Natural killer cell treated with Interleukin-12 subunit alpha and Interleukin-12 subunit beta and Interleukin-15 and Interleukin-18, amount 100 ng/mL, for 72 hours (primary cell): ENCODE measurements at regions not wholly inside any gene's neighbourhood (a gene's known extent, or its start where the extent isn't known, plus 50 kb on each side); places are given as distances from the start of the nearest gene placed in this dataset.
"Not testable (repeated sequence)": the region's sequence is repeated elsewhere in the genome, so short reads cannot be mapped to it uniquely, and the experiment has no call there.

ENCODE experiments used
- ATAC-seq, 2 donors: fragments of 150-1000 bp; cut with Tn5 transposase in 1 of 2; sonication (Bioruptor Pico), chemical (Tn5 transposase) in 1 of 2; 2 replicates each; pipeline ENCODE4 v1.10.0; 2021
- DNase-seq: peaks from one replicate; pipeline ENCODE4 v3.0.0; 2022; ENCODE audit warnings: low spot score
- H3K27ac Mint-ChIP-seq, 2 donors: 1 replicate in 1 of 2; 2 replicates in 1 of 2; pipeline ENCODE4 v1.8.0; 2022; ENCODE audit warnings: mixed read lengths in 2 of 2, mild to moderate bottlenecking in 1 of 2, moderate library complexity in 1 of 2
- H3K27me3 Mint-ChIP-seq, 2 donors: 1 replicate in 1 of 2; 2 replicates in 1 of 2; pipeline ENCODE4 v1.8.0; 2022; ENCODE audit warnings: mixed read lengths in 2 of 2
- H3K36me3 Mint-ChIP-seq: one replicate; pipeline ENCODE4 v1.8.0; 2022; ENCODE audit warnings: mixed read lengths
- H3K4me1 Mint-ChIP-seq, 2 donors: 1 replicate in 1 of 2; 2 replicates in 1 of 2; pipeline ENCODE4 v1.8.0; 2022; ENCODE audit warnings: low read depth in 2 of 2, mixed read lengths in 2 of 2, mild to moderate bottlenecking in 1 of 2
- H3K4me3 Mint-ChIP-seq: one replicate; pipeline ENCODE4 v1.8.0; 2022; ENCODE audit warnings: mixed read lengths
- H3K9me3 Mint-ChIP-seq: 2 replicates; pipeline ENCODE4 v1.8.0; 2022; ENCODE audit warnings: mixed read lengths

- H3K36me3 Mint-ChIP-seq, result no peaks in the 10 kb centered on the region
- no peaks in the 10 kb centered on the region for H3K9me3 Mint-ChIP-seq
- H3K27ac Mint-ChIP-seq, result no peak overlapping the region
- no peak for ATAC-seq
- no peak overlapping the region for H3K4me3 Mint-ChIP-seq
- peaks cover 10 to 34% of the 10 kb centered on the region in 2 donors for H3K27me3 Mint-ChIP-seq
- DNase-seq, result no peak
- H3K4me1 Mint-ChIP-seq, result no peaks in the 10 kb centered on the region
These were observed 92.0 kb upstream of the VEPH1 start for GRCh38 chr3:157595259-157595658.

GRCh38 chr3:157594413-157594812, 91.2 kb upstream of the VEPH1 start:
- DNase-seq (no peak), ATAC-seq (no peak)
- no peaks in the 10 kb centered on the region for H3K9me3 Mint-ChIP-seq
- no peaks in the 10 kb centered on the region for H3K36me3 Mint-ChIP-seq
- no peaks in the 10 kb centered on the region for H3K4me1 Mint-ChIP-seq
- H3K27me3 Mint-ChIP-seq, result peaks cover 10 to 34% of the 10 kb centered on the region in 2 donors
- H3K27ac Mint-ChIP-seq, result no peak overlapping the region
- no peak overlapping the region for H3K4me3 Mint-ChIP-seq

- H3K36me3 Mint-ChIP-seq, result no peaks in the 10 kb centered on the region
- no peak overlapping the region for H3K4me3 Mint-ChIP-seq
- no peaks in the 10 kb centered on the region for H3K9me3 Mint-ChIP-seq
- no peaks in the 10 kb centered on the region for H3K4me1 Mint-ChIP-seq
- ATAC-seq (no peak), DNase-seq (no peak)
- H3K27ac Mint-ChIP-seq, result no peak overlapping the region
- H3K27me3 Mint-ChIP-seq, result peaks cover 10 to 30% of the 10 kb centered on the region in 2 donors
These were observed 89.6 kb upstream of the VEPH1 start for GRCh38 chr3:157592769-157593168.

GRCh38 chr3:157590273-157590672, 87.1 kb upstream of the VEPH1 start:
- DNase-seq, result no peak
- no peak overlapping the region for H3K27ac Mint-ChIP-seq
- ATAC-seq, result no peak
- H3K4me1 Mint-ChIP-seq, result no peaks in the 10 kb centered on the region
- no peak overlapping the region for H3K4me3 Mint-ChIP-seq
- H3K36me3 Mint-ChIP-seq, result no peaks in the 10 kb centered on the region
- no peaks in the 10 kb centered on the region for H3K9me3 Mint-ChIP-seq
- H3K27me3 Mint-ChIP-seq, result peaks cover 4 to 14% of the 10 kb centered on the region in 2 donors

GRCh38 chr3:157589211-157589610, 86.0 kb upstream of the VEPH1 start:
- H3K4me3 Mint-ChIP-seq, result no peak overlapping the region
- DNase-seq (no peak), ATAC-seq (no peak)
- H3K27me3 Mint-ChIP-seq, result peaks cover 0 to 8% of the 10 kb centered on the region in 2 donors
- H3K4me1 Mint-ChIP-seq, result no peaks in the 10 kb centered on the region
- H3K9me3 Mint-ChIP-seq, result no peaks in the 10 kb centered on the region
- no peak overlapping the region for H3K27ac Mint-ChIP-seq
- no peaks in the 10 kb centered on the region for H3K36me3 Mint-ChIP-seq

GRCh38 chr3:157588386-157589060, 85.3 kb upstream of the VEPH1 start:
- ATAC-seq (no peak), DNase-seq (no peak)
- Mint-ChIP-seq H3K27me3 (peaks cover 0 to 8% of the 10 kb centered on the region in 2 donors), H3K4me1 (no peaks in the 10 kb centered on the region), H3K4me3 (no peak overlapping the region), H3K36me3 (no peaks in the 10 kb centered on the region), H3K9me3 (no peaks in the 10 kb centered on the region), H3K27ac (no peak overlapping the region)

- H3K27me3 Mint-ChIP-seq, result peaks cover 0 to 7% of the 10 kb centered on the region in 2 donors
- H3K4me3 Mint-ChIP-seq, result no peak overlapping the region
- no peaks in the 10 kb centered on the region for H3K9me3 Mint-ChIP-seq
- H3K4me1 Mint-ChIP-seq, result no peaks in the 10 kb centered on the region
- H3K27ac Mint-ChIP-seq, result no peak overlapping the region
- ATAC-seq, result no peak
- DNase-seq, result no peak
- H3K36me3 Mint-ChIP-seq, result no peaks in the 10 kb centered on the region
These were observed 83.1 kb upstream of the VEPH1 start for GRCh38 chr3:157586293-157586692.

- H3K36me3 Mint-ChIP-seq, result no peaks in the 10 kb centered on the region
- no peaks in the 10 kb centered on the region for H3K4me1 Mint-ChIP-seq
- DNase-seq (no peak), ATAC-seq (no peak)
- no peak overlapping the region for H3K27ac Mint-ChIP-seq
- no peaks in the 10 kb centered on the region for H3K27me3 Mint-ChIP-seq
- no peaks in the 10 kb centered on the region for H3K9me3 Mint-ChIP-seq
- H3K4me3 Mint-ChIP-seq, result no peak overlapping the region
These were observed 82.2 kb upstream of the VEPH1 start for GRCh38 chr3:157585386-157585785.

- H3K4me3 Mint-ChIP-seq, result no peak overlapping the region
- no peak for ATAC-seq
- H3K36me3 Mint-ChIP-seq, result no peaks in the 10 kb centered on the region
- no peaks in the 10 kb centered on the region for H3K9me3 Mint-ChIP-seq
- no peaks in the 10 kb centered on the region for H3K27me3 Mint-ChIP-seq
- H3K27ac Mint-ChIP-seq, result no peak overlapping the region
- no peak for DNase-seq
- H3K4me1 Mint-ChIP-seq, result no peaks in the 10 kb centered on the region
These were observed 79.4 kb upstream of the VEPH1 start for GRCh38 chr3:157582637-157582973.

- not testable (repeated sequence) for H3K27me3 Mint-ChIP-seq, DNase-seq, H3K9me3 Mint-ChIP-seq, H3K4me3 Mint-ChIP-seq, H3K4me1 Mint-ChIP-seq, ATAC-seq, H3K36me3 Mint-ChIP-seq, H3K27ac Mint-ChIP-seq
These were observed 78.9 kb upstream of the VEPH1 start for GRCh38 chr3:157581956-157582636.

- DNase-seq (no peak), ATAC-seq (no peak)
- Mint-ChIP-seq H3K27ac (no peak overlapping the region), H3K9me3 (no peaks in the 10 kb centered on the region), H3K36me3 (no peaks in the 10 kb centered on the region), H3K4me1 (no peaks in the 10 kb centered on the region), H3K27me3 (no peaks in the 10 kb centered on the region), H3K4me3 (no peak overlapping the region)
These were observed 78.2 kb upstream of the VEPH1 start for GRCh38 chr3:157581371-157581770.

- H3K4me1 Mint-ChIP-seq, result no peaks in the 10 kb centered on the region
- no peak overlapping the region for H3K4me3 Mint-ChIP-seq
- H3K27me3 Mint-ChIP-seq, result peaks cover 0 to 7% of the 10 kb centered on the region in 2 donors
- DNase-seq (no peak), ATAC-seq (no peak)
- no peaks in the 10 kb centered on the region for H3K9me3 Mint-ChIP-seq
- no peak overlapping the region for H3K27ac Mint-ChIP-seq
- no peaks in the 10 kb centered on the region for H3K36me3 Mint-ChIP-seq
These were observed 75.0 kb upstream of the VEPH1 start for GRCh38 chr3:157578181-157578580.

- Mint-ChIP-seq H3K27me3 (peaks cover 0 to 7% of the 10 kb centered on the region in 2 donors), H3K9me3 (no peaks in the 10 kb centered on the region), H3K4me1 (no peaks in the 10 kb centered on the region), H3K36me3 (no peaks in the 10 kb centered on the region), H3K27ac (no peak overlapping the region), H3K4me3 (no peak overlapping the region)
- no peak for DNase-seq
- no peak for ATAC-seq
These were observed 71.3 kb upstream of the VEPH1 start for GRCh38 chr3:157574531-157574930.

GRCh38 chr3:157573780-157574378, 70.7 kb upstream of the VEPH1 start:
- ATAC-seq (no peak), DNase-seq (no peak)
- Mint-ChIP-seq H3K4me3 (no peak overlapping the region), H3K36me3 (no peaks in the 10 kb centered on the region), H3K4me1 (no peaks in the 10 kb centered on the region), H3K27me3 (peaks cover 0 to 7% of the 10 kb centered on the region in 2 donors), H3K27ac (no peak overlapping the region), H3K9me3 (no peaks in the 10 kb centered on the region)
